ENCODE measurements at regions not wholly inside any gene's neighbourhood (a gene's known extent, or its start where the extent isn't known, plus 50 kb on each side); places are given as distances from the start of the nearest gene placed in this dataset.

DNA sequence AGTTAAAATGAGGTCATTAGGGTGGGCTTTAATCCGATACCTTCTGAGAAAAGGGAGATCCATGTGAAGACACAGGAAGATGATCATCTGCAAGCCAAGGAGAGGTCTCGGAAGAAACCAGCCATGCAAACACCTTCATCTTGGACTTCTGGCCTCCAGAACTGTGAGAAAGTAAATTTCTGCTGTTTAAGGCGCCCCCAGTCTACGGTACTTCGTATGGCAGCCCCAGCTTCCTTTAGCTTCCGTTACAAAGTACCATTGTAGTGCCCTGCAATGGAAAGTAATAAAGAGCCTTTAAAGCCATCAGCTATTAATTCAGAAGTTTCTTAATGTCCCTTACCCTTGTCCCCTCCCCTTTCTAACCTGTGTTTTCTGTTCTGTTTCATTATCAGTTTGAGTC is 308.1 kb downstream of the AACS start:
- no peak for DNase-seq

DNA sequence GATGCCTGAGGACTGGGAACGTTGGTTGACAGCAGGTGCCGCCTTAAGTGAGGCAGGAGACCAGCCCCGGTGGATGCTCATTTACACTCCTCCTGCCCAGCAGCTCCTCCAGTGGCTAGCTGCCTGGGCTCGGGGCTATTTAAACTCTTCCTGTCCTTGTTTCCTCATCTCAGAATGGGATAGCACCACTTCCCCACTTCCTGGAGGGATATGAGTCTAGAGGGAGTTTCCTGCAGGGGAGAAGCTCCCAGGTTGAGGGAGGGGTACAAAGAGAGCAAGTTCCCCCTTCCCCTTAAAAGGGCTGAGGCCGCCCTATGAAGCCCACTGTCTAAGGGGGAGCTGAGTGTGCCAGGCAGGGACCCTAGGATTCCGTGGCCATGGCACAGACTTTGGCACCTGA is 311.2 kb downstream of the AACS start:
- DNase-seq, result no peak

DNA sequence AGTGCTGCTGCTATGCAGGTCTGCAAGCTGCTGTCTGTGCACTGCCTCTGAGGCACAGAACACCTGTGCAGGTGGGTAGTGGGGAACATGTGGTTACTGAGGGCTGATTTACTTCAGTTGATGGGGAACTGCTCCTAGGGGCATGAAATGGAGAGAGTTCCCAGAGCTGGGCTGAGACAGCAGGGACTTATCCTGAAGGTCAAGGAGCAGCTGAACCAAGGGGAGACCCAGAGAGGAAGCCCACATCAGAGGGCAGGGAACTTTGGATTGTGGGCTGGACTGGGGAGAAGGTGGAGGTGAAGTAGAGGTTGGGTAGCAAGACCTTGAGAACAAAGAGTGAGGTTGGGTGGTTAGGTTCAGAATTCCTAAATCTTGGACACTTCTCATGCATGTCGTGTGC is 311.9 kb downstream of the AACS start:
- DNase-seq, result no peak

DNA sequence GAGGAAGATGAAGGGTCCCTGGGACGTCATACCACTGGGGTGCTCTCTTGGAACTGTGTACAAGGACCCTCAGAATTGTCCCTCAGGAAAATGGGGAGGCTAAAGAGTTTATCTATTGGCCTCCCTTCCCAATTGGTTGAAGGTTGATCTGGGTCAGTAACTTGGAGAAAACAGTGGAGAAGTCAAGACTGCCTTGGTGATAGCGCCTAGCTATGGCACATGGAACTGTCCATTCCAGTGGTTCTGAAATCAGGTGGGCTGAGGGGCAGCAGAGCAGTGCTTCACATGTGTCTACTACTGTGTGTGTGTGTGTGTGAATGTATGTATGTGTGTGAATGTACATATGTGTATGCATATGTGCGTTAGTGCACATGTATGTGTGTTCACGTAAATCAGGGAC is 316.1 kb downstream of the AACS start:
- no peak for DNase-seq

DNA sequence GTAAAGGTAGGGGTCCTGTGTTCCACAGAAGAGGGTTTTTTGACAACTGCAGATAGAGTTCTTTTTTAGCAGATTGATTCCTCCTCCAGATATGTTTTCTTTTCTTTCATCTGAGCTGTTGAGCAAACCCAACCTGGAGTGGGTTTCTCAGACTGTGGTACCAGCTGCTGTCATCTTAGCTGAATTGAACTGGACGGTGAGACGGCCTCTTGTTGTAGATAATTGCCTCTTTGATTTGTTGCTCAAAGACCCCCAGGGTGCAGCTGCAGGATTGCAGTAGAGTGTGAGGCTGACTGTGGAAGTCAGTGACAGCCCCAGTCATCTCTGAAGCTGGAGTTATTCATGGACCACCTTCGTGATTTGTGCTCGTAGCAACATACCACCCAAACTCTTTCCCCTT is 317.7 kb downstream of the AACS start:
- DNase-seq, result no peak

DNA sequence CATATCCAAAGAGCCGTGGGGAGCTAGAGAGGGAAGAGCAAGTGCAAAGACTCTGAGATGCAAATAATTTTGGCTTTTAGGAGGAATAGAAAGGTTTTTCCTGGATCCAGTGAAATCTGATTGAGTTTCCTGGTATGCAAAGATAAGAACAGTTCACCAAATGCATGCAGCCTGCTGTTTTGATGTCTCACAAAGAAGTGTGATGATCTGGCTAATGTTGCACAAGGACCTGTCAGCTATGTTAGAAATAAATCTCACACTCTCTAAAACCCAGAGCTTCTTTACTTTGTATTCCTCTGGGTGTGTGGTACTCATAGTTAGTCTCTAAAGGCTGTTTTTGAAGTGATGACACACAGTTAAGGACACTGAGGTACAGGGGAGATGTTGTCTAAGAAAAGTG is 321.4 kb downstream of the AACS start:
- DNase-seq, result no peak

DNA sequence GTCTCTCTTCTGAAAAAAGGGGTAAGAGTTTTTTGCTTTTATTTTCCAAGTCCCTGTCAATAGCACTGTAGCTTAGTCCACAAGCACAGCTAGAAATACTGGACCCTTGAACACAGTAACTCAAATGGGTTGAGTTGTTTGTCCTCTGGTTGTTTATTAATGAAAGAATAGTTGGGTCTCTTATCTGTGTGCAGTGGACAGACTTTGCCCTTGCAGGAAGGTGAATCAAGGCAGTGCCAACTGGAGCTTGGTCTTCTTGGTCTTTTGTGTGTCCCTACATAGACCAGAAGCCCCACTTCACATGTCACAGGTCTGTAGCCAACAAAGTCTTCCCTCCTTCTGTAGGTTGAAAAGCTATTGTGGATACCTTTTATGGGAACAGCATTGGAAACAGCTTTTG is 322.0 kb downstream of the AACS start:
- DNase-seq, result no peak

DNA sequence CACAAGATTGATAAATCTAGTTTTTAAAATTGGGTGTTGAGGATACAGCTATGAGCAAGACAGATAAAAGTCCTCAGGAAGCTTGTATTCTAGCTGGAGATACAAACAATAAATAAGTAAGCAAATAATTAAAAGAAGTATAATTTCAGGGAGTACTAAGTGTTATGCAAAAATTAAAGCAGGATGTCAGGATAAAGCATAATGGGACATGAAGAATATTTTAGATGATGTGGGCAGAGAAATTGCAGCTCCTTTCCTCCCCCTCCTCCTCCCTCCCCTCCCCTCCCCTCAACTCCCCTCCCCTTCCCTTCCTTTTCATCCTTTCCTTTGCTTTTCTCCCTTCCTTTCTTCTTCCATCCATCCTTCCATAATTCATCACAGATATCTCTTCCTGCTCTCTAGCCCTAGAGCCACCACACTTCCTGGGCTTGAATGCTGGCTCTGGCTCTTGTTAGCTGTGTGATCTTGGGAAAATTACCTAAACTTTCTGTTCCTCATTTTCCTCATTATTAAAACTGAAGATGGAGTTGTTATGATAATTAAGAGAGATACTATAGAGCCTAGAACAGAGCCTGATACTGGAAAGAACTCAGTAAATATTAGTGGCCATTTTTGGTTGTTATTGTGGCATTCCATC is 323.9 kb downstream of the AACS start:
- DNase-seq, result no peak

DNA sequence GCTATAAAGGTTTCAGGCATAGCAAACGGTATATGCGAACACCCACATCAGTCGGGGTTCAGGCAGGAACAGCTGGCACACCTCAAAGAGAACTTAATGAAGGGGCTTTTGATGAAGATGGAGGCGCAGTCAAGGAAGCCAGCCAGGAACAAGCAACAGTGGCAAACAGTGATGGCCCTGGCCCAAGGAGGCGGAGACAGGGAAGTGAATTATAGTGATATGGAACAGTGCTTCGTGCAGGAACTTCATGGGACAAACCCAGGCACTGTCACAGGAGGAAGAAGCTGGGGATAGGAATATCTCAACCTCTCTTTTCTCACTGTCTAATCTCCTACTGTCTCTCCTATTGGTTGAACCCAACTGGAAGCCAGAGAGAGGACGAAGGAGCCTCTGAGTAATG is 328.3 kb downstream of the AACS start:
- no peak for DNase-seq

DNA sequence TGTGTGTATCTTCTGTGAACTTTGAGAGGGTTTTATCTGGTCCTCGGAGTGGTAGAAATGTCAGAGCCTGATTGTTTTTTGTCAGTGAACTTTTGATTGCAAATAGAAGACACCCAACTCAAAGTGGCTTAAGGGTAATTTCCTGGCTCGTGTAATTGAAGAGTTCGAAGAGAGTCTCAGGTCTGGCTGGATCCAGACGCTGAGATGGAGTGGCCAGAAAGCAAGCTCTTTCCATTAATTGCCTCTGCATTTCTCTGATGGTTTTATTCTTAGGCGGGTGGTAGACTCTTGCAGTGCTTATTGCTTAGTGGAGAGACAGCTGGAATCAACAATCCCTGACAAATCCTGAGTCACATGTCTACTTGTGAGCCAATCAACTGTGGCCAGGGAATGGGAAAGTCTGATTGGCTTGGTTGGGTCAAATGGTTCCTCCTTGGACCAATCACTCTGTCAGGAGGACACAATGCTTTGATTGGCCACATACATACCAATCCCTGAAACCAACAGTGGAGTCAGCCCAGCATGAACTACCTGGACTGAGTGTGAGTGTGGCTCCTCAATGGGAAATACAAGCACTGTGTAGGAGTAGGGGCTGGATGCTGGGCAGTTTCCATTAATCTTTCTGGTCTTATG is 330.5 kb downstream of the AACS start:
- no peak for DNase-seq

DNA sequence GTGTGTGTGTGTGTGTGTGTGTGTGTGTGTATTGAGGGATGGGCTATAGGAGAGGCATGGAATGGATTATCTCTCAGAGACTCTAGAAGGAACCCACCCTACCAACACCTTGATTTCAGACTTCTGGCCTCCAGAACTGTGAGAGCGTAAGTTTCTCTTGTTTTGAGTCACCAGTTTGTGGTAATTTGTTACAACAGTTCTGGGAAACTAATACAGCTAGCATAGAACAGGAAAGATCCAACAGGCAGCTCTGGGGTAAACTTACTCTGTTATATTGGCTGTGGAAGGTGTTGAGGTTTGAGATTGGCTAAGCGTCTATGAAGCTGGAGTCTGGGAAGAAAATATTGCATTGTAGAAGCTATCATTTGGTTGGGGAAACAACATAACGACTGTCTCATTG is 334.3 kb downstream of the AACS start:
- DNase-seq, result no peak

DNA sequence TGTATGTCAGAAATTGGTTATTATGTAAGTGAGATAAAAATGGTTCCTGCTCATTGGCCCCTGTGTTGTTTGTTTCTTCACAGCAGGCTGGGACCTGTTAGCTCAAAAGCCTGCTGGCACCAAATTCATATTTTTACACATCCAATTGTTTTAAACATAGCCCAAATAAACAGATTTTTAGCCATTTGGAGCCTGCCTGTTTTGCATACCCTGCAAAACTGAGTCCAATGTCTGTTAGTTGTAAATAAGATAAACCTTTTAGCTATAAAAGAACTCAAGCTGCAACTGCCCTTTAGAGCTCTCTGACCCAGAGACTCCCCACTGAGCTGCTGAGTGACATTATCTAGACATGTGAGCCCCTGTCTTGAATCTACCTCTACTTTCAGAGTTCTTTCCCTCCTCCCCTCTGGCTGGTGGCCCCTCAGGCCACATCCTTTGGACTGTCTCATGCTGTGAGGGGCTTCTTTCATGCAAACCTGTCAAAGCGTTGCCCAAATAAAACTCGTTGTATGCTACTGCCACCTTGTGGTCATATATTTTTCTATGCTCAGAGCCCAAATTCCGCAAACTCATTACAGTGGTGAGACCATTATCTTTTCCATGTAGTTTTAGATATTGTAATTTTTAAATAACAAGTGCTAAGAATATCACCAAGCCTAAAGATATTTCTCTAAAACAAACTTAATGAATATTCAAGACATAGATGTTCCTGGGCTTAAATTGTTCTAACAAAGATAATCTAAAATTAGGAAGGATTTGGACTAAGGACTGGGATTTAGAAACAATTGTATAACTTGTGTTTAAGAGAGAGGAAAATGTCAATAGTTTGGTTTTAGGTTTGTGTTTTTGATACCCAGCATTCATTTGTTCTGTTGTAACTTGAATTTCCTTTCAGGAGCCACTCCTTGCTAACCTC is 337.9 kb downstream of the AACS start:
- DNase-seq, result no peak

DNA sequence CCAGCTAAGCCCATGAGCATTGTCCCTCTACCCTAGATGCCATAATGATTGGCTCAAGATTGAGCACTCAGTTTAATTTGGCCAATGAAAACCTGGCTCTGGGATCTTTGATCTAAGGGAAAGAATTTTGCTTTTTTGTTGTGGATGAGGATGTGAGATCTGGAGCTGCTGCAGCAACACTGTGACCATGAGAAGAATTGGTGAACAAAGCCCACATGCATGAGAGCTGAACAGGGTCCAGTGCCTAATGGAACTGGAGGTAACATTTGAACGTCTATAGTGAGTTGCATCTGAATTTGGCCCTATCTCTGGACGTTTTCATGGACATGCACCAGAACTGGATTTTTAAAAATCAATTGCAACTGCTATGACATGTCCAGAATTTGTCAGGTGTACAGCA is 338.6 kb downstream of the AACS start:
- DNase-seq, result no peak

DNA sequence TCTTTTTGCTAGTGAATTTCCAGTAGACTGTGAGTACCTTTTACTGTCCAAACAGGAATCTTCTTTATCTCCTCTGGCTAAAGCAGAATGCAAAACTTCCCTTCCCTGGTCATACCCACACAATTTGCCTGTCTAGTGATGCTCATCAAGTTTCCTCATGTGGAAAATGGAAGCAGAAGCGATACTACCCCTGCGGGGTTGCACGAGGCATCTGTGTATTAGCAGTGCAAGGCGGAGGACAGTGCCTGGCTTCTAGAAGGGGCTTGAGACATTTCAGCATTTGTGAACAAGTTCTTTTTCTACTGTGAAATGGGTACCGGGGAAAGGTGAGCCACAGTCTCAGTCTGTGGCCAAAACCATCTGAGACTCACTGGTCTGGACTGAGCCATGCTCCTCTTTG is 340.9 kb downstream of the AACS start:
- no peak for DNase-seq

DNA sequence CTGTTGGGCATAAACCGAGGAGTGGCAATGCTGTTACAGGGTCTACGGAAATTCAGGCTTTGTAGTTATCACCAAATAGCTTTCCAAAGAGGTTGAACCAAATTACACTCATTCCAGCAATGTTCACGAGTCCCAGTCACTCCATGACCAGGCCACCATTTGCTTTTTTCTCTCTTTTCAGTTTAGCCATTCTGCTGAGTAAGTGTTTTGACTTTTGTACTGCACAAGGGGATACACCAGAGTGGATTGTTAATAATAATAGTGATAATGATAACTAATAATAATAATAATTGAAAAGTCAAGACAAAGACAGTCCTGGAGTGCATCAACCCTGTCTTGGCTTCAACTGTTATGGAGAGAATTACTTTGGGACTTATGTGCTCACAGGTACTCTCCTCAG is 343.5 kb downstream of the AACS start:
- DNase-seq, result no peak

DNA sequence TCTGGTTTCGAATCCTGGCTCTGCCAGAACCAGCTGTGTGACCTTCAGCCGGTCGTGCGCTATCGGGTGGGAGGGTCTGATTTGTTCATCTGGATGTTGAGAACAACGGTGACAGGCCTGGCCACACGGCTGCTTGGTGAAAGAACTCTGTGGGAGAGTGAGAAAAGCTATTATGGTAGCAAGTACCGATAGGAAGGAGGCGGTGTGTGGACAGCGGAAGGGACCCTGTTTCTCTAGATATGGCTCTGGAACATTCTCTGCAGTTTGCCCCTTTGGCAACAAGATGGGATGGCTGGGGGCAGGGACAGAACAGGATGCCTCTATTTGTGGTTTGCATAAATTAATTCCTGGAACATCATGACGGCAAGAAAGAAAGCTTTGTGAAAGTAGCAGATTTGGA is 347.3 kb downstream of the AACS start:
- DNase-seq, result no peak

DNA sequence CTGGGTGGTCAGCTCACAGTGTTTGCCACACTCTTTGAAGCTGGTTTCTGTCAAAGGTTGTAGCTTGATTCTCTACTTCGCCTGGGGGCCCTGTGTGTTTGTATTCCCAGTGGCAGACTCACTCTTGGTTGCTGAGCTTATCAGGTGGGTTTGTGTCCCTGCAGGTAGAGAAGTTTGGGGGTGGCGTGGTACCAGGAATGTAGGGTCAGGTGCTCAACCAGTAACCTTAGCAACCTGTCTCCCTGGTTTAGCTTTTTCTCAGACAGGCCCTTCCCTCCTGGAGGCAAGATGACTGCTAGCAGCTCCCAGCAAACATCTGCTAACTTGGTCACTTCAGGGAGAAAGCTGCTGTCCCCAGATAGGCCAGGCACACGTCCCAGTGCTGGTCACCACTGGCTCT is 352.2 kb downstream of the AACS start:
- DNase-seq, result no peak

DNA sequence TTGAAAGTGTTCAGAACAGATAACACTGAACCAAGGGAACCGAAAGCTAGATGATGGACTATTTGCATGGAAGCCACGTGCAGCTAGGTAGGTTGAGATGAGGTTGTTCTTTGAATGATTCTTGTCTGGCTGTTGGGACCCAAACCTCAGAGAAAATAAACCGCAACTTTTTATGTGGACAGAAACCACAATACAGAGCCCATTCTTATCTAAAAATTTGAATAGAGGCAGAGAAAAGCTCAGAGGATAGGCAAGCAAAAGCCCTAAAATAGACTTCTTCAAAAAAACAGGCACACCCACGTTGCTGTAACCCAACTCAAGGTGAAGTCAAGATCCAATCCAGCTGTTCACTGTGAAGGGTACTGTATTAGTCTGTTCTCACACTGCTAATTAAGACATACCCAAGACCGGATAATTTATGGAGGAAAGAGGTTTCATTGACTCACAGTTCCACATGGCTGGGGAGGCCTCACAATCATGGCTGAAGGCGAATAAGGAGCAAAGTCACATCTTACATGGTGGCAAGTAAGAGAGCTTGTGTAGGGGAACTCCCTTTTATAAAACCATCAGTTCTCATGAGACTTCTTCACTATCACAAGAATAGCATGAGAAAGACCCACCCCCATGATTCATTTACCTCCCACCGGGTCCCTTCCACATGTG is 353.8 kb downstream of the AACS start:
- DNase-seq, result no peak

DNA sequence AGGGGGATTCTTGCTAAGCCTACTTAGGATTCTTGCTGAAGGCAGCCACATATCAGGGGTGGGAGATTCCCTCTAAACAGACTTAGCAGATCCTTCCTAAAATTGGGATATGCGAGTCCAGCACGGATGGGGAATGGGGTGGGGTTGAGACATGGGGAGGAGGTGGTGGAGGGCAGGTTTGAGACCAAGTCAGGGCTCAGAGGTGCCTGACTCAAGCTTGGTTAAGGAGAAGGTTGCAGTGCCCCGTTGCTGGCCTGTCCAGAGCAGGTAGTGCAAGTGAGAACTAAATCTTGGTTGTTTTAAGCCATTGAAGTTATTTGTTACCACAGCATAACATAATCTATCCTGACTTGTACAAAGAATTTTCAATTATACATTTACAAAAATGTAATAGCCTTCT is 359.7 kb downstream of the AACS start:
- DNase-seq, result no peak

DNA sequence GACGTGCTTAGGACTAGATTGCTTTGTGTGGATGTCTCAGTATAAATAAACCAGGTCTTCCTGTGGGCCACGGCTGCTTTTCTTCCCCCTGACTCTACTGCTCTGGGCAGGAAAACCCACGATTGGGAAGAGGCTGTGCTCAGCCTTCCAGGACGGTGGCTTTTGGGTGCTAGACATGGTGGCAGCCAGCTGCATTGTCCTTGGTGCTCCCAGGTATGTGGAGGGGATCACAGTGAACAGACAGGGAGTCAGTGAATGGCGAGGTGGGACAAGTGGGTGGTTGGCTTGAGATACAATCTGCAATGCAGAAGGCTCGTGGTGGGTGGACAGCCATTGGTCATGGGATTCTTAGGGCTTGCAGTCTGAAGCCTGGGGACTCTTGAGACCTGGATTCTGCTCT is 366.3 kb downstream of the AACS start:
- DNase-seq, result no peak

DNA sequence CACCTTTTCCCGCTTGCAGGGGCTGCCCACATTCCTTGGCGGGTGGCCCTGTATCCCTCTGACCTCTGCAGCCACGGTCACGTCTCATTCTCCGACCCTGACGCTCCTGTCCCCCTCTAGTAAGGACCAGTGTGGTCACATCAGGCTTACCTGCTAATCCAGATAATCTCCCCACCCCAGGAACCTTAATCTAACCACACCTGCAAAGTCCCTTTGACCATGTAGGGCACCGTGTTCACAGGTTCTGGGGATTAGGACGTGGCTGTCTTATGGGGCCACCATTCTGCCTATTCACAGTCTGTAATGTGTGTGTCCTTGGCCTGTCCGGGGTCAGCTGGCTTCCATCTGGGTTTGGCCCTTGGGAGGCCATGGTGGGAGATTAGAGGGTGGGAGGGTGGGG is 368.9 kb downstream of the AACS start:
- DNase-seq, result no peak

DNA sequence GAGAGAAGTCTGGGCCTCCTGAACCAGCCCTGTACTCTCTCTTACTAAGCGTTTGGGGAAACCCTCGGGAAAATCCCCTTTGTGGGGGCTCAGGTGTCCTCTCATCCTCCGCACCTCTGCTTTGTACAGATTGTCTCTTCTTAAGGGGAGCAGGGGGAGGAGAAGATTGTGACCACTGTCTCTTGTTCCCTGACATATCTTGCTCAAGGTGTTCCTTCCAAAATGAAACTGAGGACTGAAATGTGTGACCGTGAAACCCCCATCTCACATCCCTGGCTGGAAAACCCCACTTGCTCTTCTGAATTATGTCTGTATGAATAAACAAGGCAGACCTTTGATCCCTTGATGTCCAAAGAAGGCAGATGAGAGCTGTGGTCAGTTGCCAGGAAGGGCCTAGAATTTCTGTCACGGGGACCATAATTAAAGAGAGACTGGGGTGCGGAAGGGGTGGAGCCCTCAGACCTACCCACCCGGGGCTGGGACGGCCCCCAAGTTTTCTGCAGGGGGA is 369.8 kb downstream of the AACS start:
- DNase-seq, result no peak

DNA sequence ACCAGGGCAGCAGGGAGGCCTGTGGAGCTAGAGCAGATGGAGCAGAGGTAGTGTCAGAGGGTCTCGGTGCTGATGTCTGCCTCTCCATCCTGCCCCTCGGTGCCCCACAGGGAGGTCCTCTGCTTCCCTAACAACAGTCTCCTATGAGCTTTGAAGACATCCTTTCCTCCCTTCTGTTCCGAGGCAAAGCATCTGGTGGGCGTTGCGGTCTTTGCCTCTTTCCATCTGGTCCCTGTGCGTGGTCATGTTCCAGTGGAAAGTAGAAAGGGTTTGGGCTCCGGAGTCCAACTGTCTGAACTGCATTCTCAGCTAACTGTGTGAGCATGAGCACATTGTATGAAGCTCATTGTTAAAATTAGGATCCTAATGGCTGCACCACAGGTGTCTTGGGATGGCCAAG is 370.6 kb downstream of the AACS start:
- no peak for DNase-seq
